Activated B cell treated with CpG ODN at 0.5 μM for 24 hours (primary cell): ENCODE measurements at regions not wholly inside any gene's neighbourhood (a gene's known extent, or its start where the extent isn't known, plus 50 kb on each side); places are given as distances from the start of the nearest gene placed in this dataset.

Experiments
- ATAC-seq: fragments of 200-7000 bp; cut with Tn5 transposase; one replicate; pipeline ENCODE4 v1.10.0; 2021; ENCODE audit warnings: low read depth, mild to moderate bottlenecking, moderate library complexity
- CTCF ChIA-PET: fragments of 350-600 bp; sonication (Branson Sonifier 250); formaldehyde crosslinking; loops from one replicate; lab custom pipeline; 2021; ENCODE audit warnings: antibody characterized with exemption; lab: Charles Lee
- POLR2A ChIA-PET: fragments of 350-600 bp; sonication (Branson Sonifier 250); formaldehyde crosslinking; loops from one replicate; lab custom pipeline; 2021; ENCODE audit warnings: antibody characterized with exemption; lab: Charles Lee
- DNase-seq: peaks from one replicate; pipeline ENCODE4 v3.0.0; 2022
- H3K27ac Mint-ChIP-seq: one replicate; pipeline ENCODE4 v1.8.0; 2020; ENCODE audit warnings: mixed read lengths
- H3K27me3 Mint-ChIP-seq: one replicate; pipeline ENCODE4 v1.8.0; 2021; ENCODE audit warnings: mixed read lengths
- H3K36me3 Mint-ChIP-seq: one replicate; pipeline ENCODE4 v1.8.0; 2021; ENCODE audit warnings: low read depth, mixed read lengths
- H3K4me1 Mint-ChIP-seq: one replicate; pipeline ENCODE4 v1.8.0; 2021; ENCODE audit warnings: mixed read lengths
- H3K4me3 Mint-ChIP-seq: one replicate; pipeline ENCODE4 v1.8.0; 2020; ENCODE audit warnings: mild to moderate bottlenecking, mixed read lengths
- H3K9me3 Mint-ChIP-seq: one replicate; pipeline ENCODE4 v1.8.0; 2020; ENCODE audit warnings: mixed read lengths
- CTCF ChIP-seq: fragments of 200-600 bp; IDR thresholded peaks from one replicate; pipeline ENCODE4 v1.8.0; 2022; ENCODE audit warnings: antibody characterized with exemption, mild to moderate bottlenecking
- intact Hi-C: fragments of 100-400 bp; cut with micrococcal nuclease; formaldehyde crosslinking; loops from one replicate; pipeline ENCODE4 v1.15.1; 2024

- TF ChIP-seq CTCF, result no peak
- ATAC-seq, result no peak
- intact Hi-C loops, result no loop called here
- Mint-ChIP-seq H3K27me3 (no peaks in the 10 kb centered on the region), H3K36me3 (no peaks in the 10 kb centered on the region), H3K4me3 (no peak overlapping the region), H3K9me3 (no peaks in the 10 kb centered on the region), H3K4me1 (no peaks in the 10 kb centered on the region), H3K27ac (no peak overlapping the region)
- no peak for DNase-seq
- ChIA-PET POLR2A (no interaction called here), CTCF (no interaction called here)
Measured at GRCh38 chr18:78031589-78031988, 781.9 kb downstream of the GALR1 start.

- Mint-ChIP-seq H3K9me3 (no peaks in the 10 kb centered on the region), H3K27ac (no peak overlapping the region), H3K27me3 (no peaks in the 10 kb centered on the region), H3K36me3 (no peaks in the 10 kb centered on the region), H3K4me3 (no peak overlapping the region), H3K4me1 (no peaks in the 10 kb centered on the region)
- CTCF ChIA-PET, result no interaction called here
- ATAC-seq, result no peak
- no peak for TF ChIP-seq CTCF
- intact Hi-C loops, result no loop called here
- POLR2A ChIA-PET, result no interaction called here
- DNase-seq, result no peak
Measured at GRCh38 chr18:78031991-78032390, 782.3 kb downstream of the GALR1 start.

GRCh38 chr18:78032574-78032973 lies 782.9 kb downstream of the GALR1 start:
- Mint-ChIP-seq H3K36me3 (no peaks in the 10 kb centered on the region), H3K27ac (no peak overlapping the region), H3K9me3 (no peaks in the 10 kb centered on the region), H3K27me3 (no peaks in the 10 kb centered on the region), H3K4me3 (no peak overlapping the region), H3K4me1 (no peaks in the 10 kb centered on the region)
- TF ChIP-seq CTCF, result no peak
- POLR2A ChIA-PET, result no interaction called here
- ATAC-seq (no peak), DNase-seq (no peak)
- intact Hi-C loops, result no loop called here
- CTCF ChIA-PET, result no interaction called here

GRCh38 chr18:78034755-78035154 lies 785.1 kb downstream of the GALR1 start:
- no peaks in the 10 kb centered on the region for H3K4me1 Mint-ChIP-seq
- POLR2A ChIA-PET, result no interaction called here

GRCh38 chr18:78041218-78041617 lies 791.6 kb downstream of the GALR1 start:
- intact Hi-C loops, result no loop called here
- TF ChIP-seq CTCF, result no peak
- CTCF ChIA-PET, result no interaction called here
- Mint-ChIP-seq H3K4me1 (no peaks in the 10 kb centered on the region), H3K9me3 (peaks cover 10% of the 10 kb centered on the region), H3K27me3 (no peaks in the 10 kb centered on the region), H3K36me3 (no peaks in the 10 kb centered on the region), H3K27ac (no peak overlapping the region), H3K4me3 (no peak overlapping the region)
- POLR2A ChIA-PET, result no interaction called here
- DNase-seq (no peak), ATAC-seq (no peak)

More at GRCh38 chr18:78034755-78035154, 785.1 kb downstream of the GALR1 start:
- H3K27ac Mint-ChIP-seq, result no peak overlapping the region
- H3K27me3 Mint-ChIP-seq, result no peaks in the 10 kb centered on the region
- CTCF ChIA-PET, result no interaction called here
- H3K36me3 Mint-ChIP-seq, result no peaks in the 10 kb centered on the region
- no peaks in the 10 kb centered on the region for H3K9me3 Mint-ChIP-seq
- no peak for DNase-seq
- intact Hi-C loops, result no loop called here
- H3K4me3 Mint-ChIP-seq, result no peak overlapping the region
- no peak for TF ChIP-seq CTCF
- no peak for ATAC-seq
